MG63 (cell line): ENCODE measurements at regions not wholly inside any gene's neighbourhood (a gene's known extent, or its start where the extent isn't known, plus 50 kb on each side); places are given as distances from the start of the nearest gene placed in this dataset.

Experiments used
- DNase-seq: peaks from one replicate; pipeline ENCODE4 v3.0.0-alpha.2; 2020
- H3K27me3 ChIP-seq: fragments of 250-450 bp; sonication (Bioruptor Pico); 2 replicates; pipeline ENCODE4 v1.5.1; 2020; ENCODE audit warnings: mild to moderate bottlenecking, moderate library complexity
- H3K36me3 ChIP-seq: fragments of 250-450 bp; sonication (Bioruptor Pico); 2 replicates; pipeline ENCODE4 v1.5.1; 2020; ENCODE audit warnings: mild to moderate bottlenecking, moderate library complexity
- H3K4me3 ChIP-seq: fragments of 250-450 bp; sonication (Bioruptor Pico); 2 replicates; pipeline ENCODE4 v1.5.1; 2020; ENCODE audit warnings: mild to moderate bottlenecking, moderate library complexity
- H3K9me3 ChIP-seq: fragments of 250-450 bp; sonication (Bioruptor Pico); 2 replicates; pipeline ENCODE4 v1.5.1; 2020; ENCODE audit warnings: mild to moderate bottlenecking, moderate library complexity

DNA sequence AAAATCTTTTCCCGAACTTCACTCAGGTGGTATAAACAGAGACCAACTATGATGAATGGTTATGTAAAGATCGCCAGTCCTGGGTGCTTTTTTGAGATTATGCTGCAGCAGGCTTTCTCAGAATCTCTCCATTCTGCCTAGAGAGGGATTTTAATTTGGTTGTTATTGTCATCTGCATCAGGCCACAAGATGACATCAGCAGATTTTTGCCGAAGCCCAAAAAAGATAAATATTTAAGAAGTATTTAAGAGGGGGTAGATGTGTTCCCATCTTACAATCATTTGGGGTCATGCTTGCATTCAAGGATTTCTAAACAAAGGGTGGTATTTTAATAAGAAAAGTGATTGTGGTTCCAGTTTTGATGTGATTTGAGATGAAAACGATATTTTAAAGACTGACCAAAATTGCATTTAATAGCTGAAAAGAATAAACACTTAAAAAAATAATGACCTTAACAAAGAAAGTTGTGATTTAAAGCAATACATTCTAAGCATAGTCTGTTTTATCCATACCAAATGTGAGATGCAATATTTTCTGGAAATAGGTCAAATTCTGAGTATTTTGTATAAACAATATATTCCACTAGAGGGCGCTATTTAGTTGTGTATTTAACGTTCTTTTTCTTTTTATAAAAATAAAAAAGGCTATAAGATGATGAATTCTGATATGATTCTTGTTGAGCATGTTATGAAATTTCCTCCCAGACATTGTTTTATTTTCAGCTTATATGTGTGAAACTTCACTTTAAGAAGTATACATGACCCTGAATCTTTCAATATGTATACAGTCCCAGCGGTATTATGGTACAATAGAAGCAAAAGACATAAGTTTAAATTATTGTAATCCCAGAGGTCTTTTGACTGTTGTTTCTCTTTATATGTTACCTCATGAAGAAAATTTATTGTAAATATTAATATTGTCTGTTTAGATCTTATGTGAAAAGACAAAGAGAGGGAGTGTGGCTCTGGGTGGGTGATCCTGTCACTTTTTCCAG, 51.0 kb upstream of the ZFP64 start:
- DNase-seq, result no peak
- Histone ChIP-seq H3K36me3 (no peaks in the 10 kb centered on the region), H3K9me3 (no peaks in the 10 kb centered on the region), H3K27me3 (peaks cover 12% of the 10 kb centered on the region; the same call in 1 of the 2 replicates), H3K4me3 (no peak overlapping the region)
